ENCODE measurements at regions not wholly inside any gene's neighbourhood (a gene's known extent, or its start where the extent isn't known, plus 50 kb on each side); places are given as distances from the start of the nearest gene placed in this dataset.

DNA sequence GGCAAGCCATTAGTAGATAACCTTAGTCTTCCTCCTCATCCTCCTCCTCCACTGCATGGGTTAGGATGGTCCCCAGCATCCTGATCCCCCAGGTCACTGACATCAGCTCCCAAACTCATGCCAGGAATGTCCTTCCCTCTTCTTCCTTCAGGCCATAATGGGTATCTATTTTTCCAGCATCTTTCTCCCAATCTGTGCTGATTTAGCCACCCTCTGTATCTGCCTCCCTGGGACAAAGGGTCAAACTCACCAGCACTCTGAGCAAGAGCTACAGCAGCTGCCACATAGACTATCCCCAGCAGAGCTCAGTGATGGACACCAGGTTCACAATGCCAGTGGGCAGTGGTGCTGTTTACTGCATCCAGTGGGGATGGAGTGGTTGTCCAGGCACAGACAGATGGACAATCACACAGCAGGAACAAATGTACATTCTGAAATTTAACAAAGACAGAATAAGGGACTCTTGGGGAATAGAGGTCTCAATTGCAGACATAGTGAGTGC, 115.2 kb upstream of the TOP3B start:
- Histone ChIP-seq H3K4me3 (no peak overlapping the region), H3K36me3 (no peaks in the 10 kb centered on the region), H3K4me1 (no peaks in the 10 kb centered on the region), H3K27me3 (peaks cover 0 to 18% of the 10 kb centered on the region in 2 donors), H3K9me3 (no peaks in the 10 kb centered on the region), H3K27ac (no peak overlapping the region)
- TF ChIP-seq, protein P1, sequence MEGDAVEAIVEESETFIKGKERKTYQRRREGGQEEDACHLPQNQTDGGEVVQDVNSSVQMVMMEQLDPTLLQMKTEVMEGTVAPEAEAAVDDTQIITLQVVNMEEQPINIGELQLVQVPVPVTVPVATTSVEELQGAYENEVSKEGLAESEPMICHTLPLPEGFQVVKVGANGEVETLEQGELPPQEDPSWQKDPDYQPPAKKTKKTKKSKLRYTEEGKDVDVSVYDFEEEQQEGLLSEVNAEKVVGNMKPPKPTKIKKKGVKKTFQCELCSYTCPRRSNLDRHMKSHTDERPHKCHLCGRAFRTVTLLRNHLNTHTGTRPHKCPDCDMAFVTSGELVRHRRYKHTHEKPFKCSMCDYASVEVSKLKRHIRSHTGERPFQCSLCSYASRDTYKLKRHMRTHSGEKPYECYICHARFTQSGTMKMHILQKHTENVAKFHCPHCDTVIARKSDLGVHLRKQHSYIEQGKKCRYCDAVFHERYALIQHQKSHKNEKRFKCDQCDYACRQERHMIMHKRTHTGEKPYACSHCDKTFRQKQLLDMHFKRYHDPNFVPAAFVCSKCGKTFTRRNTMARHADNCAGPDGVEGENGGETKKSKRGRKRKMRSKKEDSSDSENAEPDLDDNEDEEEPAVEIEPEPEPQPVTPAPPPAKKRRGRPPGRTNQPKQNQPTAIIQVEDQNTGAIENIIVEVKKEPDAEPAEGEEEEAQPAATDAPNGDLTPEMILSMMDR (IDR thresholded peaks at IDR 0.05): no peak
- DNase-seq: no peak
- intact Hi-C loops (cut with DNase I; ENCODE audit: low total_unique reads): no loop called here

DNA sequence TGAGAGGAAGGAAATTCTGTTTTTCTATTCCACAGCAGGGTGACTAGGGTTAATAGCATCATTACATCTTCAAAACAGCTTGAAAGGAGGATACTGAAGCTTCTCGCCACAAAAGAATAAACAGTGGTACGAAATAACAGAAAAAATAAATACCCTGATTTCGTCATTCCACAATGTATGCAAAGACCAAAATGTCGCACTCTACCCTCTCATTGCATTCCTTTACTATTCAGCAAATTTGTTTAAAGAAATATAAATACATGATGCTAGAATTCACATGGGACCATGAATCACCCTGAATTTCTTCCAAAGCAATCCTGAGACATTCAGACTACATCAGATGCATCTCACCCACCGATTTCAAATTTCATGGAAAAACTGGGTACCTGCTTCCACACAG, 112.3 kb upstream of the TOP3B start:
- no peak for DNase-seq
- Histone ChIP-seq H3K4me1 (no peaks in the 10 kb centered on the region), H3K27ac (no peak overlapping the region), H3K36me3 (no peaks in the 10 kb centered on the region), H3K27me3 (peaks cover 0 to 18% of the 10 kb centered on the region in 2 donors), H3K4me3 (no peak overlapping the region), H3K9me3 (no peaks in the 10 kb centered on the region)
- intact Hi-C loops (cut with DNase I; ENCODE audit: low total_unique reads): no loop called here
- TF ChIP-seq, protein P1 (IDR thresholded peaks at IDR 0.05): no peak

DNA sequence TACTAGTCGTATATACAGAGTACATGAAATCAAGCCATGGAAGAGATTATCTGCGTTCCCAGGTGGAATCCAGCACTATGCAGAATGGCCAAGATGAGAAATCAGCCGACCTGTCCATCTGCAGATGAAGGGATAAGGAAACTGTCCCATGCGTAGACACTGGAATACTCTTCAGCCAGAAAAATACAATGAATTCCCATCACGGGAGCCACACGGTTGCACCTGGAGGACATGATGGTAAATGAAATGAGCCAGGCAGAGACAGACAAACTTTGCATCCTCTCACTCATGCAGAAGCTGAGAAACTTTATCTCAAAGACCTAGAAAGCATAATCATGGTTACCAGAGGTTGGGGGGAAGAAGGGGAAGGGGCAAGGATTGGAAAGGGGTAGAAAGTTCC, 111.9 kb upstream of the TOP3B start:
- intact Hi-C loops (cut with DNase I; ENCODE audit: low total_unique reads): no loop called here
- Histone ChIP-seq H3K27ac (no peak overlapping the region), H3K9me3 (no peaks in the 10 kb centered on the region), H3K27me3 (peaks cover 0 to 21% of the 10 kb centered on the region in 2 donors), H3K4me1 (no peaks in the 10 kb centered on the region), H3K4me3 (no peak overlapping the region), H3K36me3 (no peaks in the 10 kb centered on the region)
- TF ChIP-seq, protein P1 (IDR thresholded peaks at IDR 0.05): no peak
- no peak for DNase-seq

DNA sequence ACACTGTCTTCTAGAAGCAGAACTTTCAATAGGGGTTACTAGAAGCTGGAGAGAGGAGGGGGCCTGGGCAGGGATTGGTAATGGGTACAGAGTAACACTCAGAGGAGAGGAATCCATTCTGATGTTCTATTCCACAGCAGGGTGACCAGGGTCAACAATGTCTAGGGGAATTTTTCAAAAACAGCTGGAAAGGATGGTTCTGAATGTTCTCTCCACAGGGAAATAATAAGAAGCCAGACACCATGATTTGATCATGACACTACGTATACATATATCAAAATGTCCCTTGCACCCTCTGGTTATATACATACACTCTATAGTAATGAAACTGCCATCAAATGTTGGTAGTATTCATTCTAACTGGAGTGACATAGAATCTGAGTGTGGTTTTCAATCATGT, 111.2 kb upstream of the TOP3B start:
- no peak overlapping the region for H3K27ac ChIP-seq
- H3K9me3 ChIP-seq: no peaks in the 10 kb centered on the region
- intact Hi-C loops (cut with DNase I; ENCODE audit: low total_unique reads): no loop called here
- H3K27me3 ChIP-seq: peaks cover 0 to 21% of the 10 kb centered on the region in 2 donors
- H3K4me3 ChIP-seq: no peak overlapping the region
- H3K36me3 ChIP-seq: no peaks in the 10 kb centered on the region
- no peaks in the 10 kb centered on the region for H3K4me1 ChIP-seq
- DNase-seq: no peak
- TF ChIP-seq, protein P1 (IDR thresholded peaks at IDR 0.05): no peak

DNA sequence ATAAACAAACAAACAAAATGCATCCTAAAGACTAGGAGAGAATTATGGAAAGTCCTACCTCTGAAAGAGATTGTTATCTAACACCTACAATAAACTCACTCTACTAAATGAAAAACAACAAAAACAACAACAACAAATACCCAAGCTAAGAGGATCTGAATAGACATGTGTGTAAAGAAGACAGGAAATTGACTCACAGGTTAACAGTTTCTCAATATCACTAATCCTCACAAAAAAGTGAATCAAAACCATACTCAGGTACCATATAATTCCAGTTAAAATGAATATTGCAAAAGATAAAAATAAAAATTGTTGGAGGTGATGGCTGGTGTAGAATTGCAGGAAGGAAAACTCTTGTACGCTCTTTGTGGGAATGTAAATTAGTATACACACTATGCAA, 110.4 kb upstream of the TOP3B start:
- DNase-seq: no peak
- Histone ChIP-seq H3K4me3 (no peak overlapping the region), H3K4me1 (no peaks in the 10 kb centered on the region), H3K27me3 (peaks cover 0 to 21% of the 10 kb centered on the region in 2 donors), H3K36me3 (no peaks in the 10 kb centered on the region), H3K27ac (no peak overlapping the region), H3K9me3 (no peaks in the 10 kb centered on the region)
- TF ChIP-seq, protein P1 (IDR thresholded peaks at IDR 0.05): no peak
- intact Hi-C loops (cut with DNase I; ENCODE audit: low total_unique reads): no loop called here

DNA sequence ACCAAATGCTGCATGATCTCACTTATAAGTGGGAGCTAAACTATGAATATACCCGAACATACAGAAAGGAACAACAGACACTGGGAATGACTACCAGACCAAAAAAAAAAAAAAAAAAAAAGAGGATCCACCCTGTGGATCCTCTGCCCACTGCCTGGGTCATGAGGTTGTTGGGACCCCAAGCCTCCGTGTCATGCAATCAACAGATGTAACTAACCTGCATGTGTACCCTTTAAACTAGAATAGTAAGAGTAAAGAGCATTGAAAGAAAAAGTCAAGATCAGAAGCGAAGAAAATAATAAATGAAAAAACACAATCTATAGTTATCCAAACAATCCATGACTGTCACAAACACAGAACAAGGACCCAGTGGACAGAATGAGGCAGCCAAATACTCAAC, 109.5 kb upstream of the TOP3B start:
- Histone ChIP-seq H3K4me1 (no peaks in the 10 kb centered on the region), H3K9me3 (no peaks in the 10 kb centered on the region), H3K27ac (no peak overlapping the region), H3K4me3 (no peak overlapping the region), H3K36me3 (no peaks in the 10 kb centered on the region), H3K27me3 (peaks cover 0 to 24% of the 10 kb centered on the region in 2 donors)
- no peak for DNase-seq
- intact Hi-C loops (cut with DNase I; ENCODE audit: low total_unique reads): no loop called here
- TF ChIP-seq, protein P1 (IDR thresholded peaks at IDR 0.05): no peak
